IMR-90 (cell line): ENCODE measurements at regions not wholly inside any gene's neighbourhood (a gene's known extent, or its start where the extent isn't known, plus 50 kb on each side); places are given as distances from the start of the nearest gene placed in this dataset.

ENCODE experiments used
- ATAC-seq: fragments of 200-7000 bp; cut with Tn5 transposase; 2 replicates; pipeline ENCODE4 v1.9.1; 2020; ENCODE audit warnings: low read depth, mild to moderate bottlenecking, moderate library complexity
- BruUV-seq: library from RNA; stranded (reverse); fragments of 400-500 nt; replicated peaks from 2 replicates; lab custom pipeline; 2021; lab: Mats Ljungman, UMichigan
- CTCF ChIA-PET: fragments of 300-600 bp; formaldehyde crosslinking; extraction: SDS; loops from one replicate; lab custom pipeline; 2021; ENCODE audit warnings: antibody characterized with exemption; lab: Yijun Ruan, JAX
- POLR2A ChIA-PET: fragments of 300-600 bp; sonication (Branson Sonifier 250); formaldehyde crosslinking; loops from one replicate; lab custom pipeline; 2022; ENCODE audit warnings: antibody characterized with exemption; ENCODE audit not compliant: unreplicated experiment; lab: Charles Lee
- DNase-seq: peaks from one replicate; pipeline ENCODE4 v3.0.0; 2013
- H2AFZ ChIP-seq: replicated peaks from 2 replicates; pipeline ENCODE3; 2013; ENCODE audit warnings: low read length, mild to moderate bottlenecking; ENCODE audit not compliant: poor library complexity
- H2AK5ac ChIP-seq: 2 replicates; pipeline ENCODE4 v1.6.1; 2013; ENCODE audit warnings: low read depth, low read length, inconsistent platforms
- H2AK9ac ChIP-seq: replicated peaks from 2 replicates; pipeline ENCODE3; 2013; ENCODE audit warnings: mild to moderate bottlenecking, low read depth, low read length, moderate library complexity; ENCODE audit not compliant: poor library complexity
- H2BK120ac ChIP-seq: 2 replicates; pipeline ENCODE4 v1.6.1; 2013; ENCODE audit warnings: low read depth, low read length, inconsistent platforms
- H2BK15ac ChIP-seq: 3 replicates; pipeline ENCODE4 v1.6.1; 2013; ENCODE audit warnings: low read depth, low read length, inconsistent platforms
- H2BK20ac ChIP-seq: 2 replicates; pipeline ENCODE4 v1.6.1; 2013; ENCODE audit warnings: low read depth, mild to moderate bottlenecking, inconsistent platforms, low read length, moderate library complexity
- H2BK5ac ChIP-seq: 2 replicates; pipeline ENCODE4 v1.6.1; 2013; ENCODE audit warnings: mild to moderate bottlenecking, low read depth, low read length, inconsistent platforms; ENCODE audit not compliant: poor library complexity, severe bottlenecking
- H3K14ac ChIP-seq: replicated peaks from 2 replicates; pipeline ENCODE4 v1.6.1; 2013; ENCODE audit warnings: low read depth, low read length, inconsistent platforms
- H3K18ac ChIP-seq: 2 replicates; pipeline ENCODE4 v1.6.1; 2013; ENCODE audit warnings: low read depth, low read length, control low read depth
- H3K23ac ChIP-seq: 2 replicates; pipeline ENCODE4 v1.6.1; 2013; ENCODE audit warnings: low read depth, low read length, inconsistent platforms
- H3K27ac ChIP-seq: 2 replicates; pipeline ENCODE4 v1.5.1; 2013; ENCODE audit warnings: mild to moderate bottlenecking, control low read depth, low read length; ENCODE audit not compliant: insufficient read depth
- H3K27me3 ChIP-seq: 2 replicates; pipeline ENCODE4 v1.6.1; 2013; ENCODE audit warnings: low read length; ENCODE audit not compliant: control insufficient read depth, insufficient read depth
- H3K36me3 ChIP-seq: 2 replicates; pipeline ENCODE4 v1.6.1; 2013; ENCODE audit warnings: low read length, mixed read lengths; ENCODE audit not compliant: control insufficient read depth, insufficient read depth
- H3K4ac ChIP-seq: 2 replicates; pipeline ENCODE4 v1.6.1; 2013; ENCODE audit warnings: low read depth, low read length, inconsistent platforms
- H3K4me1 ChIP-seq: 2 replicates; pipeline ENCODE4 v1.6.1; 2013; ENCODE audit warnings: low read length, mixed read lengths; ENCODE audit not compliant: control insufficient read depth, insufficient read depth
- H3K4me2 ChIP-seq: 2 replicates; pipeline ENCODE4 v1.6.1; 2013; ENCODE audit warnings: low read depth, mild to moderate bottlenecking, control low read depth, low read length, moderate library complexity
- H3K4me3 ChIP-seq: 2 replicates; pipeline ENCODE4 v1.5.1; 2013; ENCODE audit warnings: low read depth, mild to moderate bottlenecking, control low read depth, low read length, moderate library complexity; ENCODE audit not compliant: insufficient read depth
- H3K56ac ChIP-seq: 2 replicates; pipeline ENCODE4 v1.6.1; 2013; ENCODE audit warnings: low read length, inconsistent platforms; ENCODE audit not compliant: insufficient read depth; ENCODE audit errors: extremely low read depth
- H3K79me1 ChIP-seq, 2 experiments: 2 replicates each; pipeline ENCODE4 v1.6.1; 2013; ENCODE audit warnings: low read length in 2 of 2, inconsistent platforms in 1 of 2, low read depth in 1 of 2
- H3K9ac ChIP-seq: 2 replicates; pipeline ENCODE4 v1.6.1; 2013; ENCODE audit warnings: low read depth, low read length, control low read depth
- H3K9me1 ChIP-seq: 2 replicates; pipeline ENCODE4 v1.6.1; 2013; ENCODE audit warnings: low read length, inconsistent platforms; ENCODE audit not compliant: insufficient read depth
- H3K9me3 ChIP-seq: 2 replicates; pipeline ENCODE4 v1.6.1; 2013; ENCODE audit warnings: low read length; ENCODE audit not compliant: control insufficient read depth, insufficient read depth
- H4K20me1 ChIP-seq: 2 replicates; pipeline ENCODE4 v1.6.1; 2013; ENCODE audit warnings: low read length, inconsistent platforms; ENCODE audit not compliant: insufficient read depth
- H4K5ac ChIP-seq: 2 replicates; pipeline ENCODE4 v1.6.1; 2013; ENCODE audit warnings: mild to moderate bottlenecking, low read depth, low read length, control low read depth
- H4K8ac ChIP-seq, 2 experiments: 2 replicates each; pipeline ENCODE4 v1.6.1; 2013; ENCODE audit warnings: low read depth in 2 of 2, low read length in 2 of 2, control low read depth in 1 of 2, inconsistent platforms in 1 of 2
- H4K91ac ChIP-seq: 2 replicates; pipeline ENCODE4 v1.6.1; 2013; ENCODE audit warnings: low read depth, low read length, inconsistent platforms; ENCODE audit not compliant: insufficient read depth
- CHD1 ChIP-seq: IDR thresholded peaks from 2 replicates; pipeline ENCODE4 v1.6.1; 2012; ENCODE audit warnings: low read depth, low read length, improper control_type of control experiment
- CTCF ChIP-seq: conservative IDR thresholded peaks from 2 replicates; pipeline ENCODE4 v1.5.1; 2012; ENCODE audit warnings: mild to moderate bottlenecking, low read depth, low read length, improper control_type of control experiment
- FOS ChIP-seq: fragments of 150-350 bp; IDR thresholded peaks from 2 replicates; pipeline ENCODE4 v1.6.1; 2016; ENCODE audit warnings: low read depth, low read length
- MAFK ChIP-seq: IDR thresholded peaks from 2 replicates; pipeline ENCODE4 v1.6.1; 2012; ENCODE audit warnings: low read depth, low read length, improper control_type of control experiment
- MAZ ChIP-seq: IDR thresholded peaks from 2 replicates; pipeline ENCODE4 v1.6.1; 2012; ENCODE audit warnings: low read depth, mild to moderate bottlenecking, low read length, improper control_type of control experiment, moderate library complexity, borderline replicate concordance
- MXI1 ChIP-seq: IDR thresholded peaks from 2 replicates; pipeline ENCODE4 v1.6.1; 2012; ENCODE audit warnings: low read depth, mild to moderate bottlenecking, low read length, moderate library complexity, borderline replicate concordance
- POLR2A ChIP-seq: IDR thresholded peaks from 2 replicates; pipeline ENCODE4 v1.6.1; 2012; ENCODE audit warnings: mild to moderate bottlenecking, low read depth, low read length
- RAD21 ChIP-seq: IDR thresholded peaks from 2 replicates; pipeline ENCODE4 v1.6.1; 2012; ENCODE audit warnings: low read length, improper control_type of control experiment
- SMC3 ChIP-seq: fragments of 150-350 bp; IDR thresholded peaks from 2 replicates; pipeline ENCODE4 v1.6.1; 2016; ENCODE audit warnings: low read depth, mild to moderate bottlenecking, antibody characterized with exemption, low read length, moderate library complexity
- WGBS, 2 experiments: methylation state at CpG; one replicate each; pipeline versions ENCODE4 v1.1.5 to v1.1.7; 2013; ENCODE audit warnings: missing lambda C conversion rate in 2 of 2; ENCODE audit not compliant: insufficient read length in 1 of 2; ENCODE audit errors: extremely low coverage in 2 of 2; 5-methylcytosine and 5-hydroxymethylcytosine counted together
- dilution Hi-C: fragments of 300-500 bp; cut with HindIII; formaldehyde crosslinking; loops from one replicate; pipeline ENCODE4 v1.14.3; 2018; ENCODE audit warnings: low sequenced_read_pairs; ENCODE audit not compliant: unreplicated experiment
- in situ Hi-C: fragments of 300-500 bp; cut with MboI; formaldehyde crosslinking; loops from 3 replicates; pipeline ENCODE4 v1.14.3; 2019; ENCODE audit warnings: low sequenced_read_pairs, inconsistent platforms, mixed read lengths
- intact Hi-C: fragments of 100-400 bp; cut with micrococcal nuclease; formaldehyde crosslinking; loops from 2 replicates; pipeline ENCODE4 v1.10.0; 2022
- TF ChIP-seq, protein P1 (sequence below): fragments of 150-350 bp; IDR thresholded peaks from 2 replicates; pipeline ENCODE4 v1.6.1; 2016; ENCODE audit warnings: low read depth, mild to moderate bottlenecking, low read length, moderate library complexity, borderline replicate concordance

GRCh38 chr9:93810028-93810971 lies 144.9 kb downstream of the BARX1 start:
- Histone ChIP-seq H2BK5ac (no peak overlapping the region), H3K4me3 (no peak overlapping the region), H2BK120ac (no peak overlapping the region), H2AK9ac (no peak overlapping the region), H3K56ac (no peak overlapping the region), H3K36me3 (no peaks in the 10 kb centered on the region), H3K9me3 (no peaks in the 10 kb centered on the region), H3K9ac (no peak overlapping the region), H3K18ac (no peak overlapping the region), H3K9me1 (no peaks in the 10 kb centered on the region), H3K4ac (no peak overlapping the region), H2BK15ac (no peak overlapping the region), H4K91ac (no peak overlapping the region), H3K4me1 (no peaks in the 10 kb centered on the region), H3K27me3 (peaks cover 5% of the 10 kb centered on the region; the same call in 1 of the 2 replicates), H4K5ac (no peak overlapping the region), H2AK5ac (no peak overlapping the region), H3K23ac (no peak overlapping the region), H4K20me1 (no peaks in the 10 kb centered on the region), H2AFZ (no peak overlapping the region), H3K4me2 (no peak overlapping the region), H2BK20ac (no peak overlapping the region), H3K14ac (no peak overlapping the region), H3K27ac (no peak overlapping the region), H3K79me1 (no peaks in the 10 kb centered on the region), H4K8ac (no peak overlapping the region)
- in situ Hi-C loops (no loop called here), dilution Hi-C loops (no loop called here), intact Hi-C loops (no loop called here)
- TF ChIP-seq FOS, result no peak
- no peak for TF ChIP-seq MAFK
- TF ChIP-seq CHD1, result no peak
- TF ChIP-seq CTCF, result no peak
- no peak for TF ChIP-seq MAZ
- TF ChIP-seq POLR2A, result no peak
- TF ChIP-seq RAD21, result no peak
- no peak for TF ChIP-seq MXI1
- TF ChIP-seq SMC3, result no peak
- TF ChIP-seq, protein P1, sequence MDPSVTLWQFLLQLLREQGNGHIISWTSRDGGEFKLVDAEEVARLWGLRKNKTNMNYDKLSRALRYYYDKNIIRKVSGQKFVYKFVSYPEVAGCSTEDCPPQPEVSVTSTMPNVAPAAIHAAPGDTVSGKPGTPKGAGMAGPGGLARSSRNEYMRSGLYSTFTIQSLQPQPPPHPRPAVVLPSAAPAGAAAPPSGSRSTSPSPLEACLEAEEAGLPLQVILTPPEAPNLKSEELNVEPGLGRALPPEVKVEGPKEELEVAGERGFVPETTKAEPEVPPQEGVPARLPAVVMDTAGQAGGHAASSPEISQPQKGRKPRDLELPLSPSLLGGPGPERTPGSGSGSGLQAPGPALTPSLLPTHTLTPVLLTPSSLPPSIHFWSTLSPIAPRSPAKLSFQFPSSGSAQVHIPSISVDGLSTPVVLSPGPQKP, result no peak
- ChIA-PET CTCF (interaction anchor here (1.6 kb wide), 1 partner anchor 17 kb away, joined by 5 read pairs; no protein-coding TSS in a partner anchor), POLR2A (no interaction called here)
- WGBS, 2 experiments, result 33% methylated on average over 10 of the region's 45 CpGs; no CpG with 5 or more reads in 1 of the 2 experiments
- no TSS peak for BruUV-seq
- DNase-seq, result no peak
- ATAC-seq, result no peak
